Right atrium auricular region (tissue), 2 donors: ENCODE measurements at regions not wholly inside any gene's neighbourhood (a gene's known extent, or its start where the extent isn't known, plus 50 kb on each side); places are given as distances from the start of the nearest gene placed in this dataset.

Experiments
- DNase-seq: peaks from one replicate; pipeline ENCODE4 v3.0.0-alpha.2; 2019; ENCODE audit warnings: low spot score
- H3K27ac ChIP-seq, 2 donors: fragments of 200-600 bp; sonication (generic); 1 replicate in 1 of 2; 2 replicates in 1 of 2; pipeline ENCODE4 v1.5.1; 2016 to 2019
- H3K27me3 ChIP-seq, 2 donors: fragments of 200-600 bp; sonication (generic); one replicate each; pipeline versions ENCODE4 v1.5.1 to v1.6.0; 2017 to 2019
- H3K36me3 ChIP-seq: fragments of 200-600 bp; sonication (generic); one replicate; pipeline ENCODE4 v1.5.1; 2016
- H3K4me1 ChIP-seq, 2 donors: fragments of 200-600 bp; sonication (generic); one replicate each; pipeline versions ENCODE4 v1.5.1 to v1.6.0; 2017 to 2019
- H3K4me3 ChIP-seq, 2 donors: fragments of 200-600 bp; sonication (generic); 1 replicate in 1 of 2; 2 replicates in 1 of 2; pipeline ENCODE4 v1.5.1; 2017 to 2019; ENCODE audit warnings: mild to moderate bottlenecking in 1 of 2, moderate library complexity in 1 of 2
- H3K9me3 ChIP-seq, 2 donors: fragments of 200-600 bp; sonication (generic); one replicate each; pipeline ENCODE4 v1.5.1; 2019
- TF ChIP-seq, protein P1 (sequence below), 2 donors: fragments of 200-600 bp; sonication (generic); IDR thresholded peaks; one replicate each; pipeline ENCODE4 v1.5.1; 2019; ENCODE audit warnings: antibody characterized with exemption in 2 of 2

DNA sequence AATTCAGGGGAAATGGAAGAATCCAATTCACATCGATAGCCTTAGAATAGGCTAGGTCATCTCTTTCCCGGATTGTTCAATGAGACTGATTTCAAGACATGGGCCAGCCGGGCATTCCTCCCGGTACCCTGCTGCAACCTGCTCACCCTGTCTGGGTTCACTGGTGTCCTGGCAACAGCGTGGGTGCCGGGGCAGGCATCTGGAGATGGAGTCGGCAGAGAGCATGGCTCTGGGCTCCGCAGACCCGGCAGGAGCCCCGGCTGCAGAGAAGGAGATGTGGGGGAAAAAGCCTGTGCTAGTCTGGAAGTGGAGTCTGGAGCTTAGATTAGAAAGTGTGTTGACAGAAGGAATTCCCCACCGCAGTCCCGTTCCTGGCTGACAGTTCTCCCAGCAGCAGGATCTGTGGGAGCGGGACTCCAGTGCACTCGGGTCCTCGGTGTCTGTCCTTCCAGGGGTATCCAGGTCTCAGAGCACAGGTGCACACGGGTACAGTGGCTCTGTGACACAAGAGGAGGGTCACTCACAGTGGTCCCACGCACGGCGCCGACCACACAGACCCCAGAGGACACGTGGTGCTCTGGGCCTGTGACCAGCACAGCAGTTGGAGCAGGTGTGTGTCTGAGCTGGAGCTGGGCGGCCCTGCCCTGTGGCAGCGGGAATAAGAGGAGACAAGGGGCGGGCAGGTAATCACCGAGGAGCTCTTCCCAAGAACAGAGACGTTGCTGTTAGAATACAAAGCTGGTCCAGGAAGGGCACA lies 65.7 kb upstream of the PITRM1 start:
- DNase-seq: no peak
- Histone ChIP-seq H3K4me3 (no peak overlapping the region), H3K4me1 (peaks cover 0 to 10% of the 10 kb centered on the region in 2 donors), H3K27ac (no peak overlapping the region), H3K36me3 (no peaks in the 10 kb centered on the region), H3K9me3 (no peaks in the 10 kb centered on the region), H3K27me3 (no peaks in the 10 kb centered on the region)
- TF ChIP-seq, protein P1, sequence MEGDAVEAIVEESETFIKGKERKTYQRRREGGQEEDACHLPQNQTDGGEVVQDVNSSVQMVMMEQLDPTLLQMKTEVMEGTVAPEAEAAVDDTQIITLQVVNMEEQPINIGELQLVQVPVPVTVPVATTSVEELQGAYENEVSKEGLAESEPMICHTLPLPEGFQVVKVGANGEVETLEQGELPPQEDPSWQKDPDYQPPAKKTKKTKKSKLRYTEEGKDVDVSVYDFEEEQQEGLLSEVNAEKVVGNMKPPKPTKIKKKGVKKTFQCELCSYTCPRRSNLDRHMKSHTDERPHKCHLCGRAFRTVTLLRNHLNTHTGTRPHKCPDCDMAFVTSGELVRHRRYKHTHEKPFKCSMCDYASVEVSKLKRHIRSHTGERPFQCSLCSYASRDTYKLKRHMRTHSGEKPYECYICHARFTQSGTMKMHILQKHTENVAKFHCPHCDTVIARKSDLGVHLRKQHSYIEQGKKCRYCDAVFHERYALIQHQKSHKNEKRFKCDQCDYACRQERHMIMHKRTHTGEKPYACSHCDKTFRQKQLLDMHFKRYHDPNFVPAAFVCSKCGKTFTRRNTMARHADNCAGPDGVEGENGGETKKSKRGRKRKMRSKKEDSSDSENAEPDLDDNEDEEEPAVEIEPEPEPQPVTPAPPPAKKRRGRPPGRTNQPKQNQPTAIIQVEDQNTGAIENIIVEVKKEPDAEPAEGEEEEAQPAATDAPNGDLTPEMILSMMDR (IDR thresholded peaks at IDR 0.05): no peak

DNA sequence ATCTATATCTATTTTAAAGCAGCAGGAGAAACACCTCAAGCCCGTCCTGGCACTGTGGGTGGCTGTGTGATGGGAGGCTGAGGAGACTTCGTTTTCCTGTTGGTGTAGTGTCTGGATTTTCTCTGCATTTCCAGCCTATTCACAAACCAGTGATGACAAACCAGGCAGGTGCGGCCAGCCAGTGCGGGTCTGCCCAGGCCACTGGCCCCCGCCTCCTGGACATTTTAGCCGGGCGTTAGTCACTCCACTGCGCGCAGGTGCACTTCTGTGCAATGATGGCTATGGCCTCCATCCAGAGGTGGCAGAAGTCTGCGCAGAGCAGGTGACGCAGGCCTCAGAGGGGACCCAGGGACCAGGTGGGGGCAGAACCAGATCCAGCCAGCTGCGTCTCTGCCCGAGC lies 64.9 kb upstream of the PITRM1 start:
- TF ChIP-seq, protein P1 (IDR thresholded peaks at IDR 0.05): no peak

DNA sequence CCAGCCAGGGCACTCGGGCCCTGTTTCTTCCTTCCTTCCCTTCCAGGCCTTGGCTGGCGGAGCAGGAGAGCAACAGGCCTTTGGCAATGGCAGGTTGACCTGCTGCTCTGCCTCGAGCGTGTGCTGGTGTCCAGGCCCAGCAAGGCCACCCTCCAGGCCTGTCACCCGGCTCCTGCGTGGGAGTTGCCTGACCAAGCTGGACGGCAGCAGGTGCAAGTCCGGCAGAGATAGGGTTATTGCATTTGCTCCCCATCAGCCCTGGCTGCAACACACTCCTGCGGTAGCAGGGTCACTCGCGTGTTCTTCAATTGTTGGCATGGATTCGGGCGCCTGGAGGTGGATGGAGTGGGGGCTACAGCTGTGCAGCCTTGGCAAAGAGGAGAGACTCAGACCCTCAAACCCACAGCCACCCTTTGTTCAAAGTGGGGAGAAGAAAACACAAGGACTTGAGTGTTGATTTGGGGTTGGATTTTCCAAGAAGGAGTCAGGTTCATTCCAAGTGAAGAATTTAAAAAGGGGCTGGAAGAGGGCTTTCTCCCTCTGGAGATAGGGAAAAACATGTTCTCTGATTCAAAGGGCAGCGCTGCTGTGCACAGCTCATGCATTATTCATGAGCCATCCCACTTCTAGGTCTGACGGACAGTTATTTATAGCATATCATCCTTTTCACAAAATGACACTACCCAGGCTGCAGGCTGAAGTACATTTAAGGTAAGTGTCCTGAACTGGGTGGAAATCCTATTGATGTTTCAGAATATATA lies 64.2 kb upstream of the PITRM1 start:
- no peaks in the 10 kb centered on the region for H3K36me3 ChIP-seq
- H3K4me3 ChIP-seq: no peak overlapping the region
- no peak overlapping the region for H3K27ac ChIP-seq
- H3K9me3 ChIP-seq: no peaks in the 10 kb centered on the region
- TF ChIP-seq, protein P1 (IDR thresholded peaks at IDR 0.05): no peak
- H3K4me1 ChIP-seq: peaks cover 0 to 10% of the 10 kb centered on the region in 2 donors
- DNase-seq: no peak
- no peaks in the 10 kb centered on the region for H3K27me3 ChIP-seq

More for the DNA sequence above, 64.9 kb upstream of the PITRM1 start:
- H3K4me1 ChIP-seq: peaks cover 0 to 10% of the 10 kb centered on the region in 2 donors
- no peaks in the 10 kb centered on the region for H3K27me3 ChIP-seq
- H3K9me3 ChIP-seq: no peaks in the 10 kb centered on the region
- no peaks in the 10 kb centered on the region for H3K36me3 ChIP-seq
- H3K27ac ChIP-seq: no peak overlapping the region
- no peak for DNase-seq
- H3K4me3 ChIP-seq: no peak overlapping the region

DNA sequence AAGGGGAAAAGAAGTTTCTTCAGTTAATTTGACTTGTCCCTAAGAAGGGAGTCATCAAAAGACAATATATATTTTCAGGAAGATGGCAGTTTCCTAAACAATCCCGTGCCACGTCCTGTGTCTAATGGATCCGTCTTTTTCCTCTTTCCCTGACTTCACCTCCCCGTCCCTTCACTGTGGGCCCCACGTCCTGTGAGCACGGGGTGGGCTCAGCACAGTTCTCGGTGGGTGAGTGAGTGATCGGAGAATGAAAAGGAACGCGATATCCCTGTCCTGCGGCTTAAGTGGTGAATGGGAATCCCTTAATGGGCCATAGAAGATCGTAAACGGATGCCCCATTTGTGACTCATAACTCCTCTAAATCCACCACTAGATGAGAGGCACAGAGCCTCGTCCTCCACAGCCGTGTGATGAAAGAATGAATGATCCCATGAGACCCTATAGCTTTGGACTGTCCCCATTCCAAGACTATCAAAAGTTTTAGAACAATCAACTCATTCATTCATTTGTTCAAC lies 63.5 kb upstream of the PITRM1 start:
- no peaks in the 10 kb centered on the region for H3K36me3 ChIP-seq
- H3K9me3 ChIP-seq: no peaks in the 10 kb centered on the region
- no peak overlapping the region for H3K27ac ChIP-seq
- no peak overlapping the region for H3K4me3 ChIP-seq
- no peak for DNase-seq
- no peaks in the 10 kb centered on the region for H3K27me3 ChIP-seq
- TF ChIP-seq, protein P1 (IDR thresholded peaks at IDR 0.05): no peak
- H3K4me1 ChIP-seq: peaks cover 0 to 10% of the 10 kb centered on the region in 2 donors

DNA sequence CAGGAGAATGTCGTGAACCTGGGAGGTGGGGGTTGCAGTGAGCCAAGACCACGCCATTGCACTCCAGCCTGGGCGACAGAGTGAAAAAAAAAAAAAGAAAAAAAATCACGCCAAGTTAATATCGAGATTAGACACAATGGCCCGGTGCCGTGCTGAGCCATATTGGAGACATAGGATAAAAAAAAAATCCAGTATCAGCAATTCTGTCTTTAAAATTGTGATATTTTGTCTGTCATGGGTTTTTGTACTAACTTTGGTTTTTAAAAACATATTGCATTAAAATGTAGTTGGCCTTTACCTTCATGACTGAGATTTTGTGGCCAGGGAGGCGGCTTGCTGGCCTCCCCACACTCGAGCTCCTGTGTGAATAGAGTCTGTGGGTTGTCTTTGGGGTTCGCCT lies 62.8 kb upstream of the PITRM1 start:
- no peak for DNase-seq
- no peaks in the 10 kb centered on the region for H3K9me3 ChIP-seq
- no peaks in the 10 kb centered on the region for H3K36me3 ChIP-seq
- no peak overlapping the region for H3K27ac ChIP-seq
- H3K27me3 ChIP-seq: no peaks in the 10 kb centered on the region
- TF ChIP-seq, protein P1 (IDR thresholded peaks at IDR 0.05): no peak
- no peak overlapping the region for H3K4me3 ChIP-seq
- H3K4me1 ChIP-seq: peaks cover 0 to 10% of the 10 kb centered on the region in 2 donors
